ENCODE measurements at regions not wholly inside any gene's neighbourhood (a gene's known extent, or its start where the extent isn't known, plus 50 kb on each side); places are given as distances from the start of the nearest gene placed in this dataset.

DNA sequence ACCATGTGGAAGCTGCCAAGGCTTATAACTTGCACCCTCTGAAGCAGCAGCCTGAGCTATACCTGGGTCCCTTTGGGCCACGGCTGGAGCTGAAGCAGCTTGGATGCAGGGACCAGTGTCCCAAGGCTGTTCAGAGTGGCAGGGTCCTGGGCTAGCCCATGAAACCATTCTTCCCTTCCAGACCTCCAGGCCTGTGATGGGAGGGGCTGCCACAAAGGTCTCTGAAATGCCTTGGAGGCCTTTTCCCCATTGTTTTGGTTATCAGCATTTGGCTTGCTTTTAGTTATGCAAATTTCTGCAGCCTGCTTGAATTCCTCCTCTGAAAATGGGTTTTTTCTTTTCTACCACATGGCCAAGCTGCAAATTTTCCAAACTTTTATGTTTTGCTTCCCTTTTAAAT, 433.7 kb upstream of the ACO1 start:
- H3K9me3 ChIP-seq (ENCODE audit: control insufficient read depth, insufficient read depth, low read depth, low read length): no peaks in the 10 kb centered on the region
- POLR2A ChIA-PET: interaction anchor here (0.6 kb wide), 1 partner anchor 33 kb away, joined by 3 read pairs; no protein-coding TSS in a partner anchor
- no peak overlapping the region for H3K27ac ChIP-seq (ENCODE audit: low read length)
- ATAC-seq (no peak), DNase-seq (ENCODE audit: low read depth, low spot score) (no peak)
- CTCF ChIA-PET: no interaction called here
- in situ Hi-C loops (cut with HindIII; ENCODE audit: low pct_unique_long_range_greater_than_20kb, low sequenced_read_pairs) (no loop called here), intact Hi-C loops (cut with micrococcal nuclease; ENCODE audit: unreplicated experiment) (no loop called here)
- H3K36me3 ChIP-seq (ENCODE audit: control insufficient read depth, insufficient read depth, low read length): no peaks in the 10 kb centered on the region
- no TSS peak for BruUV-seq (replicated peaks)
- no peaks in the 10 kb centered on the region for H3K27me3 ChIP-seq (ENCODE audit: control insufficient read depth, insufficient read depth, low read length)
- no peaks in the 10 kb centered on the region for H3K4me1 ChIP-seq (ENCODE audit: control insufficient read depth, insufficient read depth, low read length)
- TF ChIP-seq POLR2AphosphoS5 (IDR thresholded peaks at IDR 0.05; ENCODE audit: low read depth, low read length) (no peak), TCF7L2 (IDR thresholded peaks at IDR 0.05; ENCODE audit: low read depth, low read length) (no peak), CTCF (IDR thresholded peaks at IDR 0.05) (no peak), SIN3A (IDR thresholded peaks at IDR 0.05; ENCODE audit: borderline replicate concordance, insufficient read depth, low read depth, low read length) (no peak)
- TF ChIP-seq, protein P1, sequence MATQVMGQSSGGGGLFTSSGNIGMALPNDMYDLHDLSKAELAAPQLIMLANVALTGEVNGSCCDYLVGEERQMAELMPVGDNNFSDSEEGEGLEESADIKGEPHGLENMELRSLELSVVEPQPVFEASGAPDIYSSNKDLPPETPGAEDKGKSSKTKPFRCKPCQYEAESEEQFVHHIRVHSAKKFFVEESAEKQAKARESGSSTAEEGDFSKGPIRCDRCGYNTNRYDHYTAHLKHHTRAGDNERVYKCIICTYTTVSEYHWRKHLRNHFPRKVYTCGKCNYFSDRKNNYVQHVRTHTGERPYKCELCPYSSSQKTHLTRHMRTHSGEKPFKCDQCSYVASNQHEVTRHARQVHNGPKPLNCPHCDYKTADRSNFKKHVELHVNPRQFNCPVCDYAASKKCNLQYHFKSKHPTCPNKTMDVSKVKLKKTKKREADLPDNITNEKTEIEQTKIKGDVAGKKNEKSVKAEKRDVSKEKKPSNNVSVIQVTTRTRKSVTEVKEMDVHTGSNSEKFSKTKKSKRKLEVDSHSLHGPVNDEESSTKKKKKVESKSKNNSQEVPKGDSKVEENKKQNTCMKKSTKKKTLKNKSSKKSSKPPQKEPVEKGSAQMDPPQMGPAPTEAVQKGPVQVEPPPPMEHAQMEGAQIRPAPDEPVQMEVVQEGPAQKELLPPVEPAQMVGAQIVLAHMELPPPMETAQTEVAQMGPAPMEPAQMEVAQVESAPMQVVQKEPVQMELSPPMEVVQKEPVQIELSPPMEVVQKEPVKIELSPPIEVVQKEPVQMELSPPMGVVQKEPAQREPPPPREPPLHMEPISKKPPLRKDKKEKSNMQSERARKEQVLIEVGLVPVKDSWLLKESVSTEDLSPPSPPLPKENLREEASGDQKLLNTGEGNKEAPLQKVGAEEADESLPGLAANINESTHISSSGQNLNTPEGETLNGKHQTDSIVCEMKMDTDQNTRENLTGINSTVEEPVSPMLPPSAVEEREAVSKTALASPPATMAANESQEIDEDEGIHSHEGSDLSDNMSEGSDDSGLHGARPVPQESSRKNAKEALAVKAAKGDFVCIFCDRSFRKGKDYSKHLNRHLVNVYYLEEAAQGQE (IDR thresholded peaks at IDR 0.05; ENCODE audit: insufficient read depth in 1 of 2, low read depth in 2 of 2, low read length in 1 of 2): no peak
- H3K4me3 ChIP-seq (ENCODE audit: low read depth in 2 of 2, low read length in 2 of 2): no peak overlapping the region

GRCh38 chr9:31958572-31958971, 425.9 kb upstream of the ACO1 start:
- TF ChIP-seq TCF7L2 (IDR thresholded peaks at IDR 0.05; ENCODE audit: low read depth, low read length): no peak
- TF ChIP-seq SIN3A (IDR thresholded peaks at IDR 0.05; ENCODE audit: borderline replicate concordance, insufficient read depth, low read depth, low read length): no peak
- TF ChIP-seq, protein P1 (IDR thresholded peaks at IDR 0.05; ENCODE audit: insufficient read depth in 1 of 2, low read depth in 2 of 2, low read length in 1 of 2): no peak
- no peak for TF ChIP-seq POLR2AphosphoS5 (IDR thresholded peaks at IDR 0.05; ENCODE audit: low read depth, low read length)
- ATAC-seq: no peak
- POLR2A ChIA-PET: no interaction called here
- no TSS peak for BruUV-seq (replicated peaks)
- in situ Hi-C loops (cut with HindIII; ENCODE audit: low pct_unique_long_range_greater_than_20kb, low sequenced_read_pairs): no loop called here
- Histone ChIP-seq H3K4me1 (ENCODE audit: control insufficient read depth, insufficient read depth, low read length) (no peaks in the 10 kb centered on the region), H3K27me3 (ENCODE audit: control insufficient read depth, insufficient read depth, low read length) (no peaks in the 10 kb centered on the region), H3K36me3 (ENCODE audit: control insufficient read depth, insufficient read depth, low read length) (no peaks in the 10 kb centered on the region), H3K27ac (ENCODE audit: low read length) (no peak overlapping the region), H3K9me3 (ENCODE audit: control insufficient read depth, insufficient read depth, low read depth, low read length) (peaks cover 13% of the 10 kb centered on the region; the same call in 1 of the 2 replicates), H3K4me3 (ENCODE audit: low read depth in 2 of 2, low read length in 2 of 2) (no peak overlapping the region)
- intact Hi-C loops (cut with micrococcal nuclease; ENCODE audit: unreplicated experiment): no loop called here
- no peak for DNase-seq (ENCODE audit: low read depth, low spot score)
- CTCF ChIA-PET: no interaction called here
